OCI-LY1 (cell line): ENCODE measurements at regions not wholly inside any gene's neighbourhood (a gene's known extent, or its start where the extent isn't known, plus 50 kb on each side); places are given as distances from the start of the nearest gene placed in this dataset.

Source experiments
- H2AFZ ChIP-seq: fragments of 200-600 bp; sonication (generic), shearing (Covaris generic); 2 replicates; pipeline ENCODE4 v1.6.0; 2014; ENCODE audit warnings: antibody characterized with exemption, mild to moderate bottlenecking, low read length
- H3F3A ChIP-seq: fragments of 200-600 bp; sonication (generic), shearing (Covaris generic); 2 replicates; pipeline ENCODE4 v1.6.0; 2014; ENCODE audit warnings: mild to moderate bottlenecking, antibody characterized with exemption, low read length, moderate library complexity; ENCODE audit not compliant: insufficient read depth
- H3K27ac ChIP-seq: fragments of 200-600 bp; sonication (generic); 2 replicates; pipeline ENCODE4 v1.5.1; 2014; ENCODE audit warnings: low read length, mixed run types, mild to moderate bottlenecking, low read depth; ENCODE audit not compliant: poor library complexity, severe bottlenecking
- H3K27me3 ChIP-seq: fragments of 200-600 bp; sonication (generic); 2 replicates; pipeline ENCODE4 v1.6.0; 2014; ENCODE audit warnings: antibody characterized with exemption, mild to moderate bottlenecking, low read length, moderate library complexity; ENCODE audit not compliant: insufficient read depth
- H3K36me3 ChIP-seq: fragments of 200-600 bp; sonication (generic); 2 replicates; pipeline ENCODE4 v1.6.1; 2014; ENCODE audit warnings: mild to moderate bottlenecking, antibody characterized with exemption, low read length, moderate library complexity, mixed read lengths; ENCODE audit not compliant: insufficient read depth
- H3K4me1 ChIP-seq: fragments of 200-600 bp; sonication (generic); 2 replicates; pipeline ENCODE4 v1.5.1; 2014; ENCODE audit warnings: mild to moderate bottlenecking, low read length, moderate library complexity; ENCODE audit not compliant: insufficient read depth, severe bottlenecking
- H3K4me2 ChIP-seq: fragments of 200-600 bp; sonication (generic), shearing (Covaris generic); 2 replicates; pipeline ENCODE4 v1.6.1; 2014; ENCODE audit warnings: low read length
- H3K4me3 ChIP-seq: fragments of 200-600 bp; sonication (generic); 2 replicates; pipeline ENCODE4 v1.5.1; 2014; ENCODE audit warnings: low read length, low read depth, mild to moderate bottlenecking, mixed read lengths; ENCODE audit not compliant: poor library complexity, severe bottlenecking
- H3K79me2 ChIP-seq: fragments of 200-600 bp; shearing (Covaris generic); 2 replicates; pipeline ENCODE4 v1.6.1; 2016; ENCODE audit warnings: mixed run types, low read length, mixed read lengths; ENCODE audit not compliant: insufficient read depth
- H3K9ac ChIP-seq: fragments of 200-600 bp; sonication (generic), shearing (Covaris generic); 2 replicates; pipeline ENCODE4 v1.6.1; 2014; ENCODE audit warnings: mild to moderate bottlenecking, low read length, mixed read lengths
- H3K9me2 ChIP-seq: fragments of 200-600 bp; sonication (generic), shearing (Covaris generic); 2 replicates; pipeline ENCODE4 v1.6.1; 2014; ENCODE audit warnings: low read depth, mild to moderate bottlenecking, low read length, mixed read lengths
- H3K9me3 ChIP-seq: fragments of 200-600 bp; shearing (Covaris generic); 2 replicates; pipeline ENCODE4 v1.6.1; 2014; ENCODE audit warnings: low read length, mixed read lengths
- H4K20me1 ChIP-seq: fragments of 200-600 bp; sonication (generic), shearing (Covaris generic); 2 replicates; pipeline ENCODE4 v1.6.0; 2016; ENCODE audit warnings: mild to moderate bottlenecking, low read length; ENCODE audit not compliant: insufficient read depth
- EZH2 ChIP-seq: fragments of 200-600 bp; sonication (generic), shearing (Covaris generic); IDR thresholded peaks from 2 replicates; pipeline ENCODE4 v1.8.0; 2017; ENCODE audit warnings: borderline replicate concordance, mixed run types, mild to moderate bottlenecking, antibody characterized with exemption, low read length, moderate library complexity, mixed read lengths
- TF ChIP-seq, protein P1 (sequence below): fragments of 200-600 bp; sonication (generic), shearing (Covaris generic); IDR thresholded peaks from 2 replicates; pipeline ENCODE4 v1.5.1; 2017; ENCODE audit warnings: mild to moderate bottlenecking, antibody characterized with exemption, low read length, moderate library complexity, mixed read lengths

DNA sequence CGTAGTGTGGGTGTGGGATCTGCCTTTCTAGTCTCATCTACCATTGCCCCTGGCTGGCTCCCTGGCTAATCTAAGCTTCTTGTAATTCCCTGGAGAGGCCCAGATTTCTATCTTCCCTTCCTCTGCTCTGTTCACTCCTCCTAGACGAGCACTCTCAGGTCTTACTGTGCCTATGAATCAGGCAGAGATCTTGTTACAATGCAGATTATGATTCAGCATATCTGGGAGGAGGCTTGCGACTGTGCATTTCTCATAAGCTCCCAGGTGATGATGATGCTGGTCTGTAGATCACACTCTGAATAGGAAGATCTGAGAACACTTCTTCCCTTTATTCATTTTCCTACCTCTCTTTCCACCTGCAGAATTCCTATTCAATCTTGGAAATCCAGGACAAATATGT, 200.1 kb downstream of the CBLN1 start:
- Histone ChIP-seq H3K27ac (no peak overlapping the region), H3K9me3 (no peaks in the 10 kb centered on the region), H3K9me2 (no peaks in the 10 kb centered on the region), H3K9ac (no peak overlapping the region), H3K79me2 (no peaks in the 10 kb centered on the region), H3F3A (no peaks in the 10 kb centered on the region), H3K4me3 (no peak overlapping the region), H3K27me3 (no peaks in the 10 kb centered on the region), H3K4me1 (no peaks in the 10 kb centered on the region), H3K36me3 (no peaks in the 10 kb centered on the region), H4K20me1 (no peaks in the 10 kb centered on the region), H2AFZ (no peak overlapping the region), H3K4me2 (no peak overlapping the region)
- TF ChIP-seq, protein P1, sequence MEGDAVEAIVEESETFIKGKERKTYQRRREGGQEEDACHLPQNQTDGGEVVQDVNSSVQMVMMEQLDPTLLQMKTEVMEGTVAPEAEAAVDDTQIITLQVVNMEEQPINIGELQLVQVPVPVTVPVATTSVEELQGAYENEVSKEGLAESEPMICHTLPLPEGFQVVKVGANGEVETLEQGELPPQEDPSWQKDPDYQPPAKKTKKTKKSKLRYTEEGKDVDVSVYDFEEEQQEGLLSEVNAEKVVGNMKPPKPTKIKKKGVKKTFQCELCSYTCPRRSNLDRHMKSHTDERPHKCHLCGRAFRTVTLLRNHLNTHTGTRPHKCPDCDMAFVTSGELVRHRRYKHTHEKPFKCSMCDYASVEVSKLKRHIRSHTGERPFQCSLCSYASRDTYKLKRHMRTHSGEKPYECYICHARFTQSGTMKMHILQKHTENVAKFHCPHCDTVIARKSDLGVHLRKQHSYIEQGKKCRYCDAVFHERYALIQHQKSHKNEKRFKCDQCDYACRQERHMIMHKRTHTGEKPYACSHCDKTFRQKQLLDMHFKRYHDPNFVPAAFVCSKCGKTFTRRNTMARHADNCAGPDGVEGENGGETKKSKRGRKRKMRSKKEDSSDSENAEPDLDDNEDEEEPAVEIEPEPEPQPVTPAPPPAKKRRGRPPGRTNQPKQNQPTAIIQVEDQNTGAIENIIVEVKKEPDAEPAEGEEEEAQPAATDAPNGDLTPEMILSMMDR: no peak
- TF ChIP-seq EZH2: no peak

DNA sequence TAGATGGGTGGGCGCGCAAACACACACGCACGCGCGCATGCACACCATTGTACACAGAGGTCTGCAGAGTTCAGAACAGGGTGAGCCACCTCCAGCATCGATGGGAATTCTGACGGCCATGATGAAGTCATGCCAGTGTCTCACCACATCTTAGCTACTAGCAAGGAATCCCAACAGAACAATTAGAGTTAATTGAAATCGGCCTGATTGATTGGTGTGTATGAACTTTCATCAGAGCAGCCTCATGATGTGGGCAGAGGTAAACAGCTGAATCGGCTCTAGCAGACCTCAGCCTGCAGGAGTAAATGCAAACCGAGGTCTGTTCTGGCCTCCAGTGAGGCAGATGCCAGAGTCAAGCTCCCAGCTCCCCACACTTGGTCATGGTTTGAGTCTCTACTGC, 200.6 kb downstream of the CBLN1 start:
- H3K4me3 ChIP-seq: no peak overlapping the region
- H3K27me3 ChIP-seq: no peaks in the 10 kb centered on the region
- no peaks in the 10 kb centered on the region for H3K36me3 ChIP-seq
- no peak overlapping the region for H2AFZ ChIP-seq
- no peaks in the 10 kb centered on the region for H4K20me1 ChIP-seq
- H3K9me2 ChIP-seq: no peaks in the 10 kb centered on the region
- H3K27ac ChIP-seq: no peak overlapping the region
- no peaks in the 10 kb centered on the region for H3F3A ChIP-seq
- TF ChIP-seq, protein P1: no peak
- TF ChIP-seq EZH2: no peak
- no peaks in the 10 kb centered on the region for H3K4me1 ChIP-seq
- no peaks in the 10 kb centered on the region for H3K79me2 ChIP-seq
- H3K4me2 ChIP-seq: no peak overlapping the region
- no peak overlapping the region for H3K9ac ChIP-seq
- no peaks in the 10 kb centered on the region for H3K9me3 ChIP-seq

DNA sequence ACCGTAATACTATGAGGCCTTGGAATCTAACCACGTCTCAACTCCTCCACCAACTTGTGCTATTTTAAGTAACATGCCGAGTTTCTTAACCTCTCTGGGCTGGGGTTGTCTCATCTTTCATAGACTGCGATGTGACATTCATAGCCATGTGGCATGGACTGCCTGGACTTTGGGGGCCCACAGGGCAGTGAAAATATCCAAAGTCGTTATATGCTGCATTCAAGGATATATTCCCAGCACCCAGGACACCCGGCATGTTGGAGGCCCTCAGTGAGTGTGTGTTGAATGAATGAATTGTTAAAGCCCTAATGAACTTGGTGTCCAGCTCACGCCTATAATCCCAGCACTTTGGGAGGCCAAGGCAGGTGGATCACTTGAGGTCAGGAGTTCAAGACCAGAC, 203.1 kb downstream of the CBLN1 start:
- H3K4me3 ChIP-seq: no peak overlapping the region

More for the DNA sequence above, 203.1 kb downstream of the CBLN1 start:
- no peak for TF ChIP-seq EZH2
- TF ChIP-seq, protein P1: no peak
- Histone ChIP-seq H3K36me3 (no peaks in the 10 kb centered on the region), H4K20me1 (no peaks in the 10 kb centered on the region), H3K27me3 (no peaks in the 10 kb centered on the region), H3K27ac (no peak overlapping the region), H3K9me3 (no peaks in the 10 kb centered on the region), H3K4me2 (no peak overlapping the region), H3K79me2 (no peaks in the 10 kb centered on the region), H3K9me2 (no peaks in the 10 kb centered on the region), H3K9ac (no peak overlapping the region), H3F3A (no peaks in the 10 kb centered on the region), H3K4me1 (no peaks in the 10 kb centered on the region), H2AFZ (no peak overlapping the region)
